Liver (tissue), 8 donors: ENCODE measurements at regions not wholly inside any gene's neighbourhood (a gene's known extent, or its start where the extent isn't known, plus 50 kb on each side); places are given as distances from the start of the nearest gene placed in this dataset.

Experiments used
- DNase-seq: peaks from one replicate; pipeline ENCODE4 v3.0.0-alpha.2; 2017; ENCODE audit warnings: low spot score
- H3K27ac ChIP-seq, 2 donors: one replicate each; pipeline ENCODE4 v1.7.0; 2013; ENCODE audit warnings: inconsistent platforms in 2 of 2, low read length in 2 of 2, control low read depth in 1 of 2, low read depth in 1 of 2, mild to moderate bottlenecking in 1 of 2
- H3K27me3 ChIP-seq, 4 donors: one replicate each; pipeline versions ENCODE4 v1.6.1 to v1.7.0; 2013; ENCODE audit warnings: low read length in 3 of 4, inconsistent platforms in 1 of 4, mild to moderate bottlenecking in 1 of 4, moderate library complexity in 1 of 4; ENCODE audit not compliant: control insufficient read depth in 4 of 4, insufficient read depth in 4 of 4
- H3K36me3 ChIP-seq, 4 donors: one replicate each; pipeline versions ENCODE4 v1.6.1 to v1.7.0; 2013; ENCODE audit warnings: low read length in 3 of 4, mild to moderate bottlenecking in 3 of 4, low read depth in 1 of 4, moderate library complexity in 1 of 4; ENCODE audit not compliant: control insufficient read depth in 4 of 4, insufficient read depth in 3 of 4
- H3K4me1 ChIP-seq, 4 donors: one replicate each; pipeline versions ENCODE4 v1.6.1 to v1.7.0; 2013; ENCODE audit warnings: low read length in 3 of 4, mild to moderate bottlenecking in 3 of 4, moderate library complexity in 1 of 4; ENCODE audit not compliant: control insufficient read depth in 4 of 4, insufficient read depth in 4 of 4
- H3K4me3 ChIP-seq, 3 donors: one replicate each; pipeline versions ENCODE4 v1.6.1 to v1.7.0; 2013; ENCODE audit warnings: low read length in 3 of 3, control low read depth in 1 of 3, low read depth in 1 of 3, mild to moderate bottlenecking in 1 of 3
- H3K9ac ChIP-seq, 2 donors: one replicate each; pipeline ENCODE4 v1.7.0; 2013; ENCODE audit warnings: low read length in 2 of 2, mild to moderate bottlenecking in 2 of 2, moderate library complexity in 2 of 2, control low read depth in 1 of 2, low read depth in 1 of 2
- H3K9me3 ChIP-seq, 4 donors: one replicate each; pipeline versions ENCODE4 v1.6.1 to v1.7.0; 2013; ENCODE audit warnings: low read length in 3 of 4; ENCODE audit not compliant: control insufficient read depth in 4 of 4
- EGR1 ChIP-seq, 2 donors: IDR thresholded peaks; 2 replicates each; pipeline ENCODE4 v1.6.1; 2016 to 2018; ENCODE audit warnings: antibody characterized with exemption in 2 of 2, low read depth in 2 of 2
- FOXA1 ChIP-seq: IDR thresholded peaks from 2 replicates; pipeline ENCODE4 v1.6.1; 2016; ENCODE audit warnings: antibody characterized with exemption
- FOXA2 ChIP-seq: IDR thresholded peaks from 2 replicates; pipeline ENCODE4 v1.6.1; 2016; ENCODE audit warnings: antibody characterized with exemption
- GABPA ChIP-seq, 2 donors: IDR thresholded peaks in 1 of 2; conservative IDR thresholded peaks in 1 of 2; 2 replicates each; pipeline ENCODE4 v1.6.1; 2016; ENCODE audit warnings: antibody characterized with exemption in 2 of 2, mild to moderate bottlenecking in 1 of 2, moderate library complexity in 1 of 2
- HNF4A ChIP-seq, 2 donors: conservative IDR thresholded peaks; 2 replicates each; pipeline ENCODE4 v1.6.1; 2016; ENCODE audit warnings: antibody characterized with exemption in 2 of 2, mild to moderate bottlenecking in 2 of 2
- HNF4G ChIP-seq: IDR thresholded peaks from 2 replicates; pipeline ENCODE4 v1.6.1; 2016; ENCODE audit warnings: antibody characterized with exemption
- JUND ChIP-seq, 2 donors: IDR thresholded peaks; 2 replicates each; pipeline ENCODE4 v1.6.1; 2016; ENCODE audit warnings: antibody characterized with exemption in 2 of 2
- NR2F2 ChIP-seq: IDR thresholded peaks from 2 replicates; pipeline ENCODE4 v1.6.1; 2016; ENCODE audit warnings: antibody characterized with exemption
- RAD21 ChIP-seq, 2 donors: IDR thresholded peaks; 2 replicates each; pipeline ENCODE4 v1.6.1; 2016; ENCODE audit warnings: antibody characterized with exemption in 2 of 2, mild to moderate bottlenecking in 2 of 2
- RXRA ChIP-seq, 2 donors: IDR thresholded peaks; 2 replicates each; pipeline ENCODE4 v1.6.1; 2017 to 2018; ENCODE audit warnings: antibody characterized with exemption in 2 of 2, mild to moderate bottlenecking in 1 of 2
- SP1 ChIP-seq: IDR thresholded peaks from 2 replicates; pipeline ENCODE4 v1.6.1; 2018; ENCODE audit warnings: antibody characterized with exemption, mild to moderate bottlenecking
- TAF1 ChIP-seq: conservative IDR thresholded peaks from 2 replicates; pipeline ENCODE4 v1.6.1; 2016; ENCODE audit warnings: antibody characterized with exemption, mild to moderate bottlenecking
- YY1 ChIP-seq: IDR thresholded peaks from 2 replicates; pipeline ENCODE4 v1.6.1; 2016; ENCODE audit warnings: antibody characterized with exemption, mild to moderate bottlenecking
- ZBTB33 ChIP-seq: IDR thresholded peaks from 2 replicates; pipeline ENCODE4 v1.6.1; 2016; ENCODE audit warnings: antibody characterized with exemption
- WGBS: extraction: QIAGEN DNeasy Blood & Tissue Kit; methylation state at CpG from one replicate; pipeline ENCODE4 v1.1.7; 2013; 5-methylcytosine and 5-hydroxymethylcytosine counted together
- TF ChIP-seq, protein P1 (sequence below): fragments of 150-350 bp; IDR thresholded peaks from 2 replicates; pipeline ENCODE4 v1.5.1; 2017; ENCODE audit warnings: improper control_type of control experiment, low read depth, low read length; ENCODE audit not compliant: missing input control
- TF ChIP-seq, protein P2 (sequence below): IDR thresholded peaks from 2 replicates; pipeline ENCODE4 v1.6.1; 2016; ENCODE audit warnings: antibody characterized with exemption
- TF ChIP-seq, protein P3 (sequence below): IDR thresholded peaks from 2 replicates; pipeline ENCODE4 v1.6.1; 2016; ENCODE audit warnings: antibody characterized with exemption
- TF ChIP-seq, protein P4 (sequence below): IDR thresholded peaks from 2 replicates; pipeline ENCODE4 v1.6.1; 2016; ENCODE audit warnings: antibody characterized with exemption, mild to moderate bottlenecking
- donor health status: healthy.
- donor health status: healthy.
- donor health status: healthy.
- donor health status: healthy.
- donor health status: healthy.

GRCh38 chr10:113348694-113349093 lies 204.2 kb upstream of the HABP2 start:
- no peak overlapping the region for H3K9ac ChIP-seq
- no peak for DNase-seq
- H3K4me3 ChIP-seq = no peak overlapping the region
- no peaks in the 10 kb centered on the region for H3K36me3 ChIP-seq
- H3K27ac ChIP-seq = no peak overlapping the region
- 86% methylated on average over 7 of the region's 7 CpGs for WGBS
- TF ChIP-seq GABPA (IDR thresholded peaks at IDR 0.05 in 1 of 2, conservative IDR thresholded peaks at IDR 0.05 in 1 of 2) = no peak
- TF ChIP-seq, protein P1, sequence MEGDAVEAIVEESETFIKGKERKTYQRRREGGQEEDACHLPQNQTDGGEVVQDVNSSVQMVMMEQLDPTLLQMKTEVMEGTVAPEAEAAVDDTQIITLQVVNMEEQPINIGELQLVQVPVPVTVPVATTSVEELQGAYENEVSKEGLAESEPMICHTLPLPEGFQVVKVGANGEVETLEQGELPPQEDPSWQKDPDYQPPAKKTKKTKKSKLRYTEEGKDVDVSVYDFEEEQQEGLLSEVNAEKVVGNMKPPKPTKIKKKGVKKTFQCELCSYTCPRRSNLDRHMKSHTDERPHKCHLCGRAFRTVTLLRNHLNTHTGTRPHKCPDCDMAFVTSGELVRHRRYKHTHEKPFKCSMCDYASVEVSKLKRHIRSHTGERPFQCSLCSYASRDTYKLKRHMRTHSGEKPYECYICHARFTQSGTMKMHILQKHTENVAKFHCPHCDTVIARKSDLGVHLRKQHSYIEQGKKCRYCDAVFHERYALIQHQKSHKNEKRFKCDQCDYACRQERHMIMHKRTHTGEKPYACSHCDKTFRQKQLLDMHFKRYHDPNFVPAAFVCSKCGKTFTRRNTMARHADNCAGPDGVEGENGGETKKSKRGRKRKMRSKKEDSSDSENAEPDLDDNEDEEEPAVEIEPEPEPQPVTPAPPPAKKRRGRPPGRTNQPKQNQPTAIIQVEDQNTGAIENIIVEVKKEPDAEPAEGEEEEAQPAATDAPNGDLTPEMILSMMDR = no peak
- TF ChIP-seq, protein P2, sequence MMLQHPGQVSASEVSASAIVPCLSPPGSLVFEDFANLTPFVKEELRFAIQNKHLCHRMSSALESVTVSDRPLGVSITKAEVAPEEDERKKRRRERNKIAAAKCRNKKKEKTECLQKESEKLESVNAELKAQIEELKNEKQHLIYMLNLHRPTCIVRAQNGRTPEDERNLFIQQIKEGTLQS = no peak
- no peak for TF ChIP-seq TAF1
- no peak for TF ChIP-seq JUND (IDR thresholded peaks at IDR 0.05)
- no peak for TF ChIP-seq FOXA1
- TF ChIP-seq YY1 = no peak
- TF ChIP-seq ZBTB33 = no peak
- TF ChIP-seq RXRA (IDR thresholded peaks at IDR 0.05) = no peak
- TF ChIP-seq FOXA2 = no peak
- TF ChIP-seq SP1 = no peak
- no peak for TF ChIP-seq HNF4G
- TF ChIP-seq RAD21 (IDR thresholded peaks at IDR 0.05) = no peak
- TF ChIP-seq NR2F2 = no peak
- TF ChIP-seq, protein P3, sequence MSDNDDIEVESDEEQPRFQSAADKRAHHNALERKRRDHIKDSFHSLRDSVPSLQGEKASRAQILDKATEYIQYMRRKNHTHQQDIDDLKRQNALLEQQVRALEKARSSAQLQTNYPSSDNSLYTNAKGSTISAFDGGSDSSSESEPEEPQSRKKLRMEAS = no peak
- TF ChIP-seq EGR1 (IDR thresholded peaks at IDR 0.05; ENCODE audit: low read depth in 2 of 2) = no peak
- no peak for TF ChIP-seq HNF4A (conservative IDR thresholded peaks at IDR 0.05)
- TF ChIP-seq, protein P4, sequence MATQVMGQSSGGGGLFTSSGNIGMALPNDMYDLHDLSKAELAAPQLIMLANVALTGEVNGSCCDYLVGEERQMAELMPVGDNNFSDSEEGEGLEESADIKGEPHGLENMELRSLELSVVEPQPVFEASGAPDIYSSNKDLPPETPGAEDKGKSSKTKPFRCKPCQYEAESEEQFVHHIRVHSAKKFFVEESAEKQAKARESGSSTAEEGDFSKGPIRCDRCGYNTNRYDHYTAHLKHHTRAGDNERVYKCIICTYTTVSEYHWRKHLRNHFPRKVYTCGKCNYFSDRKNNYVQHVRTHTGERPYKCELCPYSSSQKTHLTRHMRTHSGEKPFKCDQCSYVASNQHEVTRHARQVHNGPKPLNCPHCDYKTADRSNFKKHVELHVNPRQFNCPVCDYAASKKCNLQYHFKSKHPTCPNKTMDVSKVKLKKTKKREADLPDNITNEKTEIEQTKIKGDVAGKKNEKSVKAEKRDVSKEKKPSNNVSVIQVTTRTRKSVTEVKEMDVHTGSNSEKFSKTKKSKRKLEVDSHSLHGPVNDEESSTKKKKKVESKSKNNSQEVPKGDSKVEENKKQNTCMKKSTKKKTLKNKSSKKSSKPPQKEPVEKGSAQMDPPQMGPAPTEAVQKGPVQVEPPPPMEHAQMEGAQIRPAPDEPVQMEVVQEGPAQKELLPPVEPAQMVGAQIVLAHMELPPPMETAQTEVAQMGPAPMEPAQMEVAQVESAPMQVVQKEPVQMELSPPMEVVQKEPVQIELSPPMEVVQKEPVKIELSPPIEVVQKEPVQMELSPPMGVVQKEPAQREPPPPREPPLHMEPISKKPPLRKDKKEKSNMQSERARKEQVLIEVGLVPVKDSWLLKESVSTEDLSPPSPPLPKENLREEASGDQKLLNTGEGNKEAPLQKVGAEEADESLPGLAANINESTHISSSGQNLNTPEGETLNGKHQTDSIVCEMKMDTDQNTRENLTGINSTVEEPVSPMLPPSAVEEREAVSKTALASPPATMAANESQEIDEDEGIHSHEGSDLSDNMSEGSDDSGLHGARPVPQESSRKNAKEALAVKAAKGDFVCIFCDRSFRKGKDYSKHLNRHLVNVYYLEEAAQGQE = no peak
- no peaks in the 10 kb centered on the region for H3K4me1 ChIP-seq
- no peaks in the 10 kb centered on the region for H3K9me3 ChIP-seq
- no peaks in the 10 kb centered on the region for H3K27me3 ChIP-seq
